GM18870 (cell line): ENCODE measurements at regions not wholly inside any gene's neighbourhood (a gene's known extent, or its start where the extent isn't known, plus 50 kb on each side); places are given as distances from the start of the nearest gene placed in this dataset.

ENCODE experiments used
- ATAC-seq: cut with Tn5 transposase; IDR thresholded peaks from one replicate; pipeline ENCODE4 v1.9.1; 2021; ENCODE audit warnings: moderate library complexity; ENCODE audit not compliant: unreplicated experiment

GRCh38 chr5:15027764-15028163, 156.2 kb upstream of the ANKH start:
- ATAC-seq = no peak

- no peak for ATAC-seq
These were observed 155.4 kb upstream of the ANKH start for GRCh38 chr5:15026944-15027343.

- no peak for ATAC-seq
These were observed 154.7 kb upstream of the ANKH start for GRCh38 chr5:15026011-15026893.

GRCh38 chr5:15023846-15024245, 152.3 kb upstream of the ANKH start:
- no peak for ATAC-seq

GRCh38 chr5:15023266-15023665, 151.7 kb upstream of the ANKH start:
- ATAC-seq = no peak

GRCh38 chr5:15021266-15022046, 149.9 kb upstream of the ANKH start:
- no peak for ATAC-seq

GRCh38 chr5:15020736-15021135, 149.2 kb upstream of the ANKH start:
- ATAC-seq = no peak

- ATAC-seq = no peak
These were observed 143.2 kb upstream of the ANKH start for GRCh38 chr5:15014809-15015208.

- peak; percentile 73 for ATAC-seq
These were observed 142.3 kb upstream of the ANKH start for GRCh38 chr5:15013654-15014463.

- ATAC-seq = no peak
These were observed 140.5 kb upstream of the ANKH start for GRCh38 chr5:15012061-15012460.

GRCh38 chr5:15010936-15011335, 139.4 kb upstream of the ANKH start:
- ATAC-seq = no peak

GRCh38 chr5:15009420-15009819, 137.8 kb upstream of the ANKH start:
- ATAC-seq = no peak

- no peak for ATAC-seq
These were observed 137.3 kb upstream of the ANKH start for GRCh38 chr5:15008921-15009320.

- no peak for ATAC-seq
These were observed 136.9 kb upstream of the ANKH start for GRCh38 chr5:15008476-15008875.

GRCh38 chr5:15007646-15008045, 136.1 kb upstream of the ANKH start:
- no peak for ATAC-seq

- no peak for ATAC-seq
These were observed 132.9 kb upstream of the ANKH start for GRCh38 chr5:15004506-15004905.

- ATAC-seq = peak; percentile 91
These were observed 131.9 kb upstream of the ANKH start for GRCh38 chr5:15003511-15003920.

GRCh38 chr5:15002791-15003190, 131.2 kb upstream of the ANKH start:
- no peak for ATAC-seq

- no peak for ATAC-seq
These were observed 130.6 kb upstream of the ANKH start for GRCh38 chr5:15002173-15002572.

- no peak for ATAC-seq
These were observed 129.9 kb upstream of the ANKH start for GRCh38 chr5:15001517-15001916.

- ATAC-seq = no peak
These were observed 126.9 kb upstream of the ANKH start for GRCh38 chr5:14998491-14998890.
